B cell (primary cell): ENCODE measurements at regions not wholly inside any gene's neighbourhood (a gene's known extent, or its start where the extent isn't known, plus 50 kb on each side); places are given as distances from the start of the nearest gene placed in this dataset.

Experiments
- ATAC-seq: fragments of 200-7000 bp; cut with Tn5 transposase; one replicate; pipeline ENCODE4 v1.10.0; 2021; ENCODE audit warnings: low read depth, mild to moderate bottlenecking, moderate number of reproducible peaks, moderate library complexity
- CTCF ChIA-PET: fragments of 350-600 bp; sonication (Branson Sonifier 250); formaldehyde crosslinking; loops from one replicate; lab custom pipeline; 2021; ENCODE audit warnings: antibody characterized with exemption, inconsistent platforms; lab: Charles Lee
- POLR2A ChIA-PET: fragments of 350-600 bp; sonication (Branson Sonifier 250); formaldehyde crosslinking; loops from one replicate; lab custom pipeline; 2021; ENCODE audit warnings: antibody characterized with exemption; lab: Charles Lee
- DNase-seq: peaks from one replicate; pipeline ENCODE4 v3.0.0; 2013
- H2AFZ ChIP-seq: 2 replicates; pipeline ENCODE4 v1.6.1; 2012; ENCODE audit warnings: mild to moderate bottlenecking, low read depth, low read length; ENCODE audit not compliant: insufficient read depth, poor library complexity, severe bottlenecking
- H3K27ac ChIP-seq, 2 donors: 1 replicate in 1 of 2; 2 replicates in 1 of 2; pipeline ENCODE4 v1.5.1; 2012 to 2013; ENCODE audit warnings: low read length in 2 of 2, mild to moderate bottlenecking in 2 of 2, moderate library complexity in 1 of 2
- H3K27me3 ChIP-seq, 4 experiments: fragments of 200-600 bp in 1 of 4; sonication (generic) in 1 of 4; replicated peaks in 1 of 4; 1 replicate in 2 of 4; 2 replicates in 2 of 4; pipeline versions ENCODE4 v1.6.1 to v1.7.0; 2013 to 2016; ENCODE audit warnings: low read length in 3 of 4, mild to moderate bottlenecking in 2 of 4, mixed read lengths in 1 of 4, moderate library complexity in 1 of 4; ENCODE audit not compliant: insufficient read depth in 4 of 4, control insufficient read depth in 3 of 4; ENCODE audit errors: control extremely low read depth in 1 of 4
- H3K36me3 ChIP-seq, 2 experiments: replicated peaks in 1 of 2; 1 replicate in 1 of 2; 2 replicates in 1 of 2; pipeline versions ENCODE4 v1.6.1 to v1.7.1; 2013; ENCODE audit warnings: low read length in 1 of 2; ENCODE audit not compliant: insufficient read depth in 2 of 2, control insufficient read depth in 1 of 2; ENCODE audit errors: control extremely low read depth in 1 of 2, extremely low read depth in 1 of 2
- H3K4me1 ChIP-seq, 2 donors: fragments of 200-600 bp in 1 of 2; sonication (generic) in 1 of 2; 1 replicate in 1 of 2; 2 replicates in 1 of 2; pipeline versions ENCODE4 v1.5.1 to v1.6.1; 2013 to 2017; ENCODE audit warnings: low read length in 2 of 2; ENCODE audit not compliant: control insufficient read depth in 2 of 2, insufficient read depth in 2 of 2
- H3K4me2 ChIP-seq: replicated peaks from 2 replicates; pipeline ENCODE3; 2012; ENCODE audit warnings: mild to moderate bottlenecking, low read depth, low read length; ENCODE audit not compliant: poor library complexity, severe bottlenecking
- H3K4me3 ChIP-seq, 5 experiments: fragments of 200-600 bp in 1 of 5; sonication (generic) in 1 of 5; 1 replicate in 3 of 5; 2 replicates in 2 of 5; pipeline versions ENCODE4 v1.5.1 to v1.7.0; 2011 to 2016; ENCODE audit warnings: low read length in 4 of 5, mild to moderate bottlenecking in 4 of 5, low read depth in 2 of 5, control low read depth in 1 of 5, moderate library complexity in 1 of 5; ENCODE audit not compliant: insufficient read depth in 1 of 5; ENCODE audit errors: control extremely low read depth in 1 of 5, extremely low read depth in 1 of 5
- H3K79me2 ChIP-seq: fragments of 200-600 bp; sonication (generic); one replicate; pipeline ENCODE4 v1.6.0; 2016; ENCODE audit warnings: low read length; ENCODE audit not compliant: control insufficient read depth, insufficient read depth
- H3K9ac ChIP-seq: fragments of 200-600 bp; sonication (generic); 2 replicates; pipeline ENCODE4 v1.6.1; 2017; ENCODE audit warnings: mild to moderate bottlenecking, low read length, moderate library complexity
- H3K9me3 ChIP-seq, 3 donors: one replicate each; pipeline versions ENCODE4 v1.6.1 to v1.7.1; 2013; ENCODE audit warnings: low read length in 2 of 3; ENCODE audit not compliant: control insufficient read depth in 2 of 3, insufficient read depth in 1 of 3; ENCODE audit errors: control extremely low read depth in 1 of 3
- H4K20me1 ChIP-seq: 2 replicates; pipeline ENCODE4 v1.6.0; 2012; ENCODE audit warnings: mild to moderate bottlenecking, low read length; ENCODE audit not compliant: insufficient read depth, control insufficient read depth, poor library complexity, severe bottlenecking
- H3K27ac Mint-ChIP-seq: one replicate; pipeline ENCODE4 v1.8.0; 2021; ENCODE audit warnings: mixed read lengths
- H3K27me3 Mint-ChIP-seq: one replicate; pipeline ENCODE4 v1.8.0; 2021; ENCODE audit warnings: mixed read lengths
- H3K4me1 Mint-ChIP-seq: one replicate; pipeline ENCODE4 v1.8.0; 2021; ENCODE audit warnings: mixed read lengths
- H3K4me3 Mint-ChIP-seq: one replicate; pipeline ENCODE4 v1.8.0; 2021; ENCODE audit warnings: mixed read lengths
- H3K9me3 Mint-ChIP-seq: one replicate; pipeline ENCODE4 v1.8.0; 2022; ENCODE audit warnings: mixed read lengths; ENCODE audit not compliant: insufficient read depth
- EZH2 ChIP-seq: IDR thresholded peaks from 2 replicates; pipeline ENCODE4 v1.6.1; 2012; ENCODE audit warnings: borderline replicate concordance, low read depth, mild to moderate bottlenecking, moderate library complexity, low read length; ENCODE audit not compliant: insufficient read depth, poor library complexity, severe bottlenecking
- intact Hi-C: fragments of 100-400 bp; cut with micrococcal nuclease; formaldehyde crosslinking; loops from one replicate; pipeline ENCODE4 v1.10.0; 2022
- TF ChIP-seq, protein P1 (sequence below): fragments of 200-600 bp; IDR thresholded peaks from one replicate; pipeline ENCODE4 v1.8.0; 2022; ENCODE audit warnings: antibody characterized with exemption, mild to moderate bottlenecking

DNA sequence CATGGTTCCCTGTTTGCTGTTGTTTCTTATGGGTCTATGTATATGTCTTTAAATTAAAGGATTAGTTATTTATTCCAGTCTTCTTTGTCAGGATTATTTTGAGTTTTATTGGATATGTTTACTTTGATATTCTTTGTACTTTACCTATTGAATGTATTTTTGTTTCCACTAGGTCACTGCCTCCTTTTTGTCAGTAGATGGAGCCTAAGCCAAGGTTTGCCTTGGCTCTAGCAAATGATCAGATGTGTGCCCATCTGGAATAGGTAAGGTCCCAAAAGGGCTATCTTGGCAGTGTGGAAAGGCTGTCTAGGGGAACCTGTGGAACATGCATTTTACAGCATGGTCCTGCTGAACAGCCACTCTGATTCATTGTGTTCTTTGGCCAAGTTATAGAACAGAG is 337.3 kb upstream of the GHITM start:
- Mint-ChIP-seq H3K4me1 (no peaks in the 10 kb centered on the region), H3K9me3 (no peaks in the 10 kb centered on the region), H3K27ac (no peak overlapping the region), H3K4me3 (no peak overlapping the region), H3K27me3 (no peaks in the 10 kb centered on the region)
- CTCF ChIA-PET = no interaction called here
- no peaks in the 10 kb centered on the region for H3K4me1 ChIP-seq
- no peaks in the 10 kb centered on the region for H3K79me2 ChIP-seq
- H3K27me3 ChIP-seq = no peaks in the 10 kb centered on the region
- no peaks in the 10 kb centered on the region for H3K36me3 ChIP-seq
- no peak for TF ChIP-seq EZH2
- TF ChIP-seq, protein P1, sequence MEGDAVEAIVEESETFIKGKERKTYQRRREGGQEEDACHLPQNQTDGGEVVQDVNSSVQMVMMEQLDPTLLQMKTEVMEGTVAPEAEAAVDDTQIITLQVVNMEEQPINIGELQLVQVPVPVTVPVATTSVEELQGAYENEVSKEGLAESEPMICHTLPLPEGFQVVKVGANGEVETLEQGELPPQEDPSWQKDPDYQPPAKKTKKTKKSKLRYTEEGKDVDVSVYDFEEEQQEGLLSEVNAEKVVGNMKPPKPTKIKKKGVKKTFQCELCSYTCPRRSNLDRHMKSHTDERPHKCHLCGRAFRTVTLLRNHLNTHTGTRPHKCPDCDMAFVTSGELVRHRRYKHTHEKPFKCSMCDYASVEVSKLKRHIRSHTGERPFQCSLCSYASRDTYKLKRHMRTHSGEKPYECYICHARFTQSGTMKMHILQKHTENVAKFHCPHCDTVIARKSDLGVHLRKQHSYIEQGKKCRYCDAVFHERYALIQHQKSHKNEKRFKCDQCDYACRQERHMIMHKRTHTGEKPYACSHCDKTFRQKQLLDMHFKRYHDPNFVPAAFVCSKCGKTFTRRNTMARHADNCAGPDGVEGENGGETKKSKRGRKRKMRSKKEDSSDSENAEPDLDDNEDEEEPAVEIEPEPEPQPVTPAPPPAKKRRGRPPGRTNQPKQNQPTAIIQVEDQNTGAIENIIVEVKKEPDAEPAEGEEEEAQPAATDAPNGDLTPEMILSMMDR = no peak
- H4K20me1 ChIP-seq = no peaks in the 10 kb centered on the region
- H3K9me3 ChIP-seq = no peaks in the 10 kb centered on the region
- ATAC-seq = no peak
- intact Hi-C loops = no loop called here
- no peak for DNase-seq
- no peak overlapping the region for H3K4me2 ChIP-seq
- POLR2A ChIA-PET = no interaction called here
- no peak overlapping the region for H3K4me3 ChIP-seq
- no peak overlapping the region for H3K27ac ChIP-seq
- H2AFZ ChIP-seq = no peak overlapping the region
- no peak overlapping the region for H3K9ac ChIP-seq

GRCh38 chr10:83806717-83807116 is 332.6 kb upstream of the GHITM start:
- H4K20me1 ChIP-seq = no peaks in the 10 kb centered on the region

More at GRCh38 chr10:83806717-83807116, 332.6 kb upstream of the GHITM start:
- ChIA-PET CTCF (no interaction called here), POLR2A (interaction anchor here (0.7 kb wide), 1 partner anchor 68 kb away, joined by 6 read pairs; no protein-coding TSS in a partner anchor)
- H3K27ac Mint-ChIP-seq = no peak overlapping the region
- H3K27me3 Mint-ChIP-seq = no peaks in the 10 kb centered on the region
- H3K9me3 Mint-ChIP-seq = no peaks in the 10 kb centered on the region
- H2AFZ ChIP-seq = no peak overlapping the region
- no peaks in the 10 kb centered on the region for H3K27me3 ChIP-seq
- no peak overlapping the region for H3K9ac ChIP-seq
- no peaks in the 10 kb centered on the region for H3K79me2 ChIP-seq
- H3K4me1 Mint-ChIP-seq = no peaks in the 10 kb centered on the region
- H3K9me3 ChIP-seq = no peaks in the 10 kb centered on the region
- DNase-seq (no peak), ATAC-seq (no peak)
- no peaks in the 10 kb centered on the region for H3K36me3 ChIP-seq
- no peaks in the 10 kb centered on the region for H3K4me1 ChIP-seq
- TF ChIP-seq, protein P1 = no peak
- no peak for TF ChIP-seq EZH2
- no peak overlapping the region for H3K4me3 ChIP-seq
- H3K4me2 ChIP-seq = no peak overlapping the region
- H3K4me3 Mint-ChIP-seq = no peak overlapping the region
- intact Hi-C loops = no loop called here
- no peak overlapping the region for H3K27ac ChIP-seq
